Skeletal muscle tissue (tissue), 3 donors: ENCODE measurements at regions not wholly inside any gene's neighbourhood (a gene's known extent, or its start where the extent isn't known, plus 50 kb on each side); places are given as distances from the start of the nearest gene placed in this dataset.

ENCODE experiments used
- H3K27ac ChIP-seq: one replicate; pipeline ENCODE4 v1.7.0; 2013; ENCODE audit warnings: mild to moderate bottlenecking, low read depth, low read length, inconsistent platforms
- H3K27me3 ChIP-seq, 3 donors: one replicate each; pipeline ENCODE4 v1.7.0; 2013; ENCODE audit warnings: low read length in 3 of 3; ENCODE audit not compliant: control insufficient read depth in 3 of 3, insufficient read depth in 3 of 3
- H3K36me3 ChIP-seq, 3 donors: one replicate each; pipeline ENCODE4 v1.7.0; 2013; ENCODE audit warnings: low read length in 3 of 3; ENCODE audit not compliant: control insufficient read depth in 3 of 3, insufficient read depth in 3 of 3
- H3K4me1 ChIP-seq, 3 donors: one replicate each; pipeline ENCODE4 v1.7.0; 2013; ENCODE audit warnings: low read length in 3 of 3, mild to moderate bottlenecking in 3 of 3; ENCODE audit not compliant: control insufficient read depth in 3 of 3, insufficient read depth in 3 of 3
- H3K4me3 ChIP-seq, 3 donors: one replicate each; pipeline ENCODE4 v1.7.0; 2013; ENCODE audit warnings: low read length in 3 of 3
- H3K9ac ChIP-seq, 3 donors: one replicate each; pipeline ENCODE4 v1.7.0; 2013; ENCODE audit warnings: low read length in 3 of 3, mild to moderate bottlenecking in 3 of 3, moderate library complexity in 2 of 3, low read depth in 1 of 3
- H3K9me3 ChIP-seq, 3 donors: one replicate each; pipeline ENCODE4 v1.7.0; 2013; ENCODE audit warnings: low read length in 3 of 3; ENCODE audit not compliant: control insufficient read depth in 3 of 3
- donor health status: Osteomylitis.

- Histone ChIP-seq H3K4me3 (no peak overlapping the region), H3K27me3 (no peaks in the 10 kb centered on the region), H3K9ac (no peak overlapping the region), H3K9me3 (no peaks in the 10 kb centered on the region), H3K27ac (no peak overlapping the region), H3K4me1 (peaks cover 9 to 14% (median 13%) of the 10 kb centered on the region in 3 donors), H3K36me3 (no peaks in the 10 kb centered on the region)
These were observed 251.9 kb upstream of the ZNF32 start for GRCh38 chr10:43900571-43900970.

- Histone ChIP-seq H3K9me3 (no peaks in the 10 kb centered on the region), H3K27me3 (no peaks in the 10 kb centered on the region), H3K9ac (no peak overlapping the region), H3K27ac (no peak overlapping the region), H3K36me3 (no peaks in the 10 kb centered on the region), H3K4me1 (peaks cover 4 to 6% (median 5%) of the 10 kb centered on the region in 3 donors), H3K4me3 (no peak overlapping the region)
These were observed 250.7 kb upstream of the ZNF32 start for GRCh38 chr10:43899224-43899959.

DNA sequence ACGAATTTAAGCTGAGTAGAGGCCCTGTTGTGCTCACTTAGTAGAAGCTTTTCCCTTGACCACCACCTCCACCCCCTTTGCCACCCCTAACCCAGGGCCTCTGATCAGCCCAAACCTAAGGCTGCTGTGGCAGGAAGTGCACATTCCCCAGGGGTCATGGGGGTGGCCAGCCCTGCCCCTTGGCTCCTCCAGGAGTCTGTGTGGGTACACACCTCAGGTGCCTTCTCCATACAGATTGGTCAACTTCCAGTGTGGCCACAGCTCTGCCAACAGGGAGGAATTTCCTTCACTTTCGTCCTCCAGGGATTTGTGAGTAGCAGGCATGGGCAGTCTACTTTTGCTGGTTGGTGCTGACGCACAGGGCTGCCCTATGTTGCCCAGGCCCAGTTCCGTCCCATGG lies 249.9 kb upstream of the ZNF32 start:
- H3K27ac ChIP-seq: no peak overlapping the region
- no peaks in the 10 kb centered on the region for H3K27me3 ChIP-seq
- peaks cover 4 to 6% (median 5%) of the 10 kb centered on the region in 3 donors for H3K4me1 ChIP-seq
- no peak overlapping the region for H3K4me3 ChIP-seq
- no peak overlapping the region for H3K9ac ChIP-seq
- H3K36me3 ChIP-seq: no peaks in the 10 kb centered on the region
- no peaks in the 10 kb centered on the region for H3K9me3 ChIP-seq

DNA sequence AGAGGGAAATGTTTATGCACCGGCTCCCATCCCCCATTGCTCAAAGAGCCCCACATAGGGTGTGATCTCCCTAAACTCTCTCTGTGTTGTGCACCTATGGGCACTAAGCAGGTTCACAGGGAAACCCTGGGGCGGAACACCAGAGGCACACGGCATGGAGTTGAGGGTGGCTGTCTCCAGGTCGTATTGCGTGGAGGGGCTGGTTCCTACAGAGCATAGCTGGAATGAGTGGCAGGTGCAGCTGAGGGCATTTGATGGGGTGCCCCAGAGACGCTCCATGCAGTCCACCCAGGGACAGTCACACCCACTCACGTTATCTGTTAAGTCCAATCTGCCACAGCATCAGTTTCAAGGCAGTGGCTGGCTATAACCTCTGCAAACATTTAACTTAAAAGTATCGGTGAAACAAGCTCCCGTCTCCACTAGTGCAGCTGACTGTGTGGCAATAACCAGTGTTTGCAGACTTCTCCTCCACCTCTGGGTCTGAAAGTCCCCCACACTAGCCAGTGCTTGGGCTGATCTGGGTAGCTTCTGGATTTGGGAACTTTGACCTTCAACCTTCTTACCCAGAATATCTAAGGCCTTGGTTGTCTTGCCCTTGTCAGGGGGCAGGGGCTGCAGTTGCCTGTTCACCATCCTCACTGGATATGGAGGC lies 249.2 kb upstream of the ZNF32 start:
- Histone ChIP-seq H3K27ac (no peak overlapping the region), H3K27me3 (no peaks in the 10 kb centered on the region), H3K4me1 (peaks cover 4 to 6% (median 5%) of the 10 kb centered on the region in 3 donors), H3K9ac (no peak overlapping the region), H3K9me3 (no peaks in the 10 kb centered on the region), H3K36me3 (no peaks in the 10 kb centered on the region), H3K4me3 (no peak overlapping the region)

DNA sequence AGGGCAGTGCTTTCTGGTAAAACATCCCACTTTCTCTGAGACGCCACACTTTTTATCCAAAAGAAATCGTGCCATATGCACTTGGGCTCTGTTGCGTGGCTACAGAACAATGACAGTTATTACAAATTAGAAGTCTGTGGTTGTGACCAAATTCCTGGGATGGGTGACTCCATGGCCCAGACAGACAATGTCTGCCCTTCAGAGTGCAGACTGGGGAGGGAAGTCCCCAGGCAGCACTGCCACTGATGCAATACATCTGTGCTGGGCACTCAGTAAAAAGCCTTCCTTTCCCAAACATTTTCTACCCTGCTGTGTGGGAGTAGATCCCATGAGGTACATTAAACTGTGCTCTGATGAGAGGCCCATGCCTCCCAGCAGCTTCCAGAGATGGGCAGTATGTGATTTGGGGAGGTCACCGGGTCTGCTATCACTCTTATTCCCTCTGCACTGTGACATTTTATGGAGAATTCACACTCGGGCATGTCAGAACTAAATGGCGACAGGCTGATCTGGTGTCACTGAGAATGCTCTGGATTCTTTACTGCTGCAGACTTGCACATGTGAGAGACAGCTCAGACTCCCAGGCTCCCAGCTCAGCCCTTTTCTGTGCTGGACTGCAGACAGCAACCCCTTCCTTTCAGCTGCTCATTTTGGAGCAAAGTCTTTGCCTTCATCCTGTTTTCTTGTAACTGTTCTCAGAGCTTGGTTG lies 243.5 kb upstream of the ZNF32 start:
- Histone ChIP-seq H3K4me1 (peaks cover 0 to 7% (median 3%) of the 10 kb centered on the region in 3 donors), H3K27ac (no peak overlapping the region), H3K9me3 (no peaks in the 10 kb centered on the region), H3K27me3 (no peaks in the 10 kb centered on the region), H3K36me3 (no peaks in the 10 kb centered on the region), H3K4me3 (no peak overlapping the region), H3K9ac (no peak overlapping the region)

GRCh38 chr10:43891241-43891640 lies 242.6 kb upstream of the ZNF32 start:
- H3K4me1 ChIP-seq: peaks cover 0 to 7% (median 3%) of the 10 kb centered on the region in 3 donors
- H3K9ac ChIP-seq: no peak overlapping the region
- H3K27ac ChIP-seq: no peak overlapping the region
- no peak overlapping the region for H3K4me3 ChIP-seq
- no peaks in the 10 kb centered on the region for H3K36me3 ChIP-seq
- H3K27me3 ChIP-seq: no peaks in the 10 kb centered on the region
- H3K9me3 ChIP-seq: no peaks in the 10 kb centered on the region

- no peak overlapping the region for H3K27ac ChIP-seq
These were observed 241.4 kb upstream of the ZNF32 start for GRCh38 chr10:43890124-43890523.

DNA sequence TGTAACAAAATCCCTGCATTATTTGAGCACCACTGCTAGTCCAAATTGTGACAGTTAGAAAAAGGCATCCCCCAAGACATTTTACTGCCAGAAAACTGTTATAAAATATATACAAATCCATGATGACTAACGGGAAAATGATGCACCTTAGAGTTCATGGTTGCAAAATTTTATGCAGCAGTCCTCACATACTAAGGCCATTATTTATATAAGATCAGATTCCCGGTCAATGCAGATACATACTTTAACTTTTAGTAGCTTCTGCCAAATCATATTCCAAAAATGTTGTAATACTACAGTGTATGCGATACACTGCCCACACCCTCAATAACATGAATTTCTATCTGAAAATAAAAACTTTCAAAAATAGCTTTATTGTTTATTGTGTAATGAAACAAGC lies 239.9 kb upstream of the ZNF32 start:
- Histone ChIP-seq H3K9ac (no peak overlapping the region), H3K4me1 (peaks cover 0 to 7% (median 3%) of the 10 kb centered on the region in 3 donors), H3K9me3 (no peaks in the 10 kb centered on the region), H3K36me3 (no peaks in the 10 kb centered on the region), H3K4me3 (no peak overlapping the region), H3K27ac (no peak overlapping the region), H3K27me3 (no peaks in the 10 kb centered on the region)

More at GRCh38 chr10:43890124-43890523, 241.4 kb upstream of the ZNF32 start:
- Histone ChIP-seq H3K9me3 (no peaks in the 10 kb centered on the region), H3K36me3 (no peaks in the 10 kb centered on the region), H3K9ac (no peak overlapping the region), H3K27me3 (no peaks in the 10 kb centered on the region), H3K4me1 (peaks cover 0 to 7% (median 3%) of the 10 kb centered on the region in 3 donors), H3K4me3 (no peak overlapping the region)

GRCh38 chr10:43885842-43886241 lies 237.2 kb upstream of the ZNF32 start:
- Histone ChIP-seq H3K4me1 (no peaks in the 10 kb centered on the region), H3K27me3 (no peaks in the 10 kb centered on the region), H3K4me3 (no peak overlapping the region), H3K27ac (no peak overlapping the region), H3K9ac (no peak overlapping the region), H3K9me3 (no peaks in the 10 kb centered on the region), H3K36me3 (no peaks in the 10 kb centered on the region)

DNA sequence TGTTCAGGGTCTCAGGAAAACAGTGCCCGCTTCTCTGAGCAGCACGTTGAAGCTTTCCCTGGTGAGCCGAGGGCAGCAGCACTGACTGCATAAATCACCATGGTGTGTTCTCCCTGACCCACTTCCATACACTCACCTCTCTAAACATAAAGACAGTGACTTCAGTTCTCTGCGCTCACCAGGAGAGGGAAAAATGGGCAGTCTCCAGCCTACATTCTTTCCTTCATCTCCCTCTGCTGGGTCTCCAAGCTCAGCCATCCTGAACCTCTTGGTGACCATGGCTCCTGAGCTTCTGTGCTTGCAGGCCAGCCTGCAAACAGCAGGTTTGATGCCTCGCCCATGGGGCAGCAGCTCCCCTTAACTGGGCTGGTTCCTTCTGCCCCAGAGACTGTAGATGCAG lies 236.6 kb upstream of the ZNF32 start:
- no peaks in the 10 kb centered on the region for H3K4me1 ChIP-seq
- no peaks in the 10 kb centered on the region for H3K27me3 ChIP-seq
- H3K9ac ChIP-seq: no peak overlapping the region

More for the DNA sequence above, 236.6 kb upstream of the ZNF32 start:
- Histone ChIP-seq H3K9me3 (no peaks in the 10 kb centered on the region), H3K36me3 (no peaks in the 10 kb centered on the region), H3K27ac (no peak overlapping the region), H3K4me3 (no peak overlapping the region)
